H1 (cell line): ENCODE measurements at regions not wholly inside any gene's neighbourhood (a gene's known extent, or its start where the extent isn't known, plus 50 kb on each side); places are given as distances from the start of the nearest gene placed in this dataset.

Experiments used
- CTCF ChIA-PET: fragments of 300-600 bp; sonication (Branson Sonifier 250); formaldehyde crosslinking; loops from one replicate; lab custom pipeline; 2021; ENCODE audit not compliant: partially characterized antibody; lab: Charles Lee
- POLR2A ChIA-PET: fragments of 300-600 bp; sonication (Branson Sonifier 250); formaldehyde crosslinking; loops from one replicate; lab custom pipeline; 2021; ENCODE audit warnings: inconsistent platforms; ENCODE audit not compliant: partially characterized antibody; lab: Charles Lee
- DNase-seq, 2 experiments: peaks; one replicate each; pipeline versions ENCODE4 v3.0.0 to v3.0.0-alpha.2; 2010 to 2022; ENCODE audit warnings: low spot score in 2 of 2, low read depth in 1 of 2, mixed read lengths in 1 of 2
- FAIRE-seq: peaks from 2 replicates; lab custom pipeline; 2011; peaks lifted over from hg19 to GRCh38; lab: Jason Lieb, UNC
- H2AFZ ChIP-seq: 2 replicates; pipeline ENCODE4 v1.8.1; 2012; ENCODE audit warnings: low read length, inconsistent platforms
- H2AK5ac ChIP-seq: 2 replicates; pipeline ENCODE4 v1.6.1; 2013; ENCODE audit warnings: low read depth, low read length
- H2BK120ac ChIP-seq: replicated peaks from 2 replicates; pipeline ENCODE3; 2013; ENCODE audit warnings: low read depth, low read length, inconsistent platforms
- H2BK12ac ChIP-seq: 2 replicates; pipeline ENCODE4 v1.6.1; 2013; ENCODE audit warnings: low read depth, low read length
- H2BK15ac ChIP-seq: 2 replicates; pipeline ENCODE4 v1.6.1; 2013; ENCODE audit warnings: low read length
- H2BK20ac ChIP-seq: 2 replicates; pipeline ENCODE4 v1.6.1; 2013; ENCODE audit warnings: low read length
- H2BK5ac ChIP-seq: 2 replicates; pipeline ENCODE4 v1.6.1; 2013; ENCODE audit warnings: low read depth, low read length
- H3K14ac ChIP-seq: 2 replicates; pipeline ENCODE4 v1.6.1; 2013; ENCODE audit warnings: inconsistent platforms; ENCODE audit not compliant: insufficient read length
- H3K18ac ChIP-seq: 2 replicates; pipeline ENCODE4 v1.6.1; 2013; ENCODE audit warnings: low read length; ENCODE audit errors: extremely low read depth
- H3K23ac ChIP-seq: 2 replicates; pipeline ENCODE4 v1.6.1; 2013; ENCODE audit warnings: inconsistent platforms; ENCODE audit not compliant: insufficient read length
- H3K23me2 ChIP-seq: 2 replicates; pipeline ENCODE4 v1.6.1; 2013; ENCODE audit warnings: low read depth, low read length
- H3K27ac ChIP-seq: 2 replicates; pipeline ENCODE4 v1.6.1; 2011; ENCODE audit warnings: low read depth, low read length, inconsistent platforms
- H3K27me3 ChIP-seq, 4 experiments: replicated peaks in 1 of 4; 1 replicate in 1 of 4; 2 replicates in 3 of 4; pipeline versions ENCODE4 v1.6.1 to v1.8.1; 2011 to 2013; ENCODE audit warnings: low read length in 3 of 4, mild to moderate bottlenecking in 3 of 4, inconsistent platforms in 2 of 4, mixed read lengths in 2 of 4, moderate library complexity in 1 of 4; ENCODE audit not compliant: control insufficient read depth in 3 of 4, insufficient read depth in 3 of 4; ENCODE audit errors: extremely low read depth in 1 of 4
- H3K36me3 ChIP-seq, 4 experiments: 2 replicates each; pipeline versions ENCODE4 v1.6.1 to v1.8.1; 2011 to 2013; ENCODE audit warnings: mild to moderate bottlenecking in 4 of 4, low read length in 3 of 4, moderate library complexity in 2 of 4, control low read depth in 1 of 4, inconsistent platforms in 1 of 4; ENCODE audit not compliant: insufficient read depth in 4 of 4, control insufficient read depth in 2 of 4
- H3K4ac ChIP-seq: replicated peaks from 2 replicates; pipeline ENCODE3; 2013; ENCODE audit warnings: low read length, low read depth, mixed read lengths, inconsistent platforms; ENCODE audit not compliant: insufficient read length
- H3K4me1 ChIP-seq, 4 experiments: replicated peaks in 1 of 4; 1 replicate in 1 of 4; 2 replicates in 3 of 4; pipeline versions ENCODE4 v1.6.1 to v1.8.1; 2011 to 2013; ENCODE audit warnings: low read length in 3 of 4, inconsistent platforms in 2 of 4, mixed read lengths in 1 of 4; ENCODE audit not compliant: insufficient read depth in 4 of 4, control insufficient read depth in 3 of 4
- H3K4me2 ChIP-seq, 2 experiments: 2 replicates each; pipeline versions ENCODE4 v1.6.1 to v1.8.1; 2011 to 2013; ENCODE audit warnings: low read depth in 2 of 2, low read length in 2 of 2, control low read depth in 1 of 2, inconsistent platforms in 1 of 2, mild to moderate bottlenecking in 1 of 2; ENCODE audit not compliant: insufficient read depth in 1 of 2
- H3K4me3 ChIP-seq, 4 experiments: fragments of 200-600, 300-600 bp in 1 of 4; sonication (generic), shearing (Covaris generic), sonication (Bioruptor Twin) in 1 of 4; 2 replicates each; pipeline versions ENCODE4 v1.5.1 to v1.8.1; 2011 to 2016; ENCODE audit warnings: low read length in 4 of 4, low read depth in 3 of 4, control low read depth in 2 of 4, inconsistent platforms in 2 of 4, mild to moderate bottlenecking in 2 of 4, mixed read lengths in 1 of 4, moderate library complexity in 1 of 4; ENCODE audit not compliant: insufficient read depth in 2 of 4; ENCODE audit errors: extremely low read depth in 1 of 4
- H3K56ac ChIP-seq: replicated peaks from 2 replicates; pipeline ENCODE3; 2013; ENCODE audit warnings: low read depth, mild to moderate bottlenecking, mixed read lengths, low read length, inconsistent platforms; ENCODE audit not compliant: insufficient read length
- H3K79me1 ChIP-seq: 2 replicates; pipeline ENCODE4 v1.6.1; 2013; ENCODE audit warnings: low read depth, low read length, control low read depth
- H3K79me2 ChIP-seq, 2 experiments: 2 replicates each; pipeline versions ENCODE4 v1.6.1 to v1.8.1; 2012 to 2013; ENCODE audit warnings: low read length in 2 of 2, mild to moderate bottlenecking in 2 of 2, inconsistent platforms in 1 of 2; ENCODE audit not compliant: insufficient read depth in 2 of 2, control insufficient read depth in 1 of 2
- H3K9ac ChIP-seq, 4 experiments: replicated peaks in 1 of 4; 1 replicate in 1 of 4; 2 replicates in 3 of 4; pipeline versions ENCODE4 v1.6.1 to v1.8.1; 2011 to 2013; ENCODE audit warnings: low read depth in 3 of 4, low read length in 3 of 4, control low read depth in 2 of 4, mild to moderate bottlenecking in 2 of 4, moderate library complexity in 2 of 4, inconsistent platforms in 1 of 4; ENCODE audit errors: extremely low read depth in 1 of 4
- H3K9me3 ChIP-seq, 2 experiments: 2 replicates each; pipeline versions ENCODE4 v1.6.1 to v1.8.1; 2012 to 2013; ENCODE audit warnings: mild to moderate bottlenecking in 2 of 2, moderate library complexity in 2 of 2, control low read depth in 1 of 2, inconsistent platforms in 1 of 2, low read depth in 1 of 2, low read length in 1 of 2, mixed read lengths in 1 of 2; ENCODE audit not compliant: insufficient read depth in 2 of 2
- H4K20me1 ChIP-seq, 2 experiments: replicated peaks in 1 of 2; 2 replicates each; pipeline versions ENCODE3 to v1.8.1; 2011 to 2013; ENCODE audit warnings: inconsistent platforms in 2 of 2, low read length in 2 of 2, mild to moderate bottlenecking in 1 of 2; ENCODE audit not compliant: insufficient read depth in 2 of 2, control insufficient read depth in 1 of 2
- H4K5ac ChIP-seq: 2 replicates; pipeline ENCODE4 v1.6.1; 2013; ENCODE audit warnings: low read length, low read depth, mixed read lengths, inconsistent platforms; ENCODE audit not compliant: insufficient read length
- H4K8ac ChIP-seq: 2 replicates; pipeline ENCODE4 v1.8.0; 2013; ENCODE audit warnings: mild to moderate bottlenecking, moderate library complexity, low read length, inconsistent platforms; ENCODE audit not compliant: insufficient read depth; ENCODE audit errors: extremely low read depth
- H4K91ac ChIP-seq: replicated peaks from 2 replicates; pipeline ENCODE3; 2013; ENCODE audit warnings: low read length, mixed read lengths, inconsistent platforms; ENCODE audit not compliant: insufficient read length
- CTCF ChIP-seq, 3 experiments: IDR thresholded peaks; 1 replicate in 2 of 3; 2 replicates in 1 of 3; pipeline versions ENCODE4 v1.5.1 to v1.6.1; 2011; ENCODE audit warnings: low read length in 3 of 3, mild to moderate bottlenecking in 3 of 3, inconsistent platforms in 2 of 3, low read depth in 1 of 3, moderate library complexity in 1 of 3; ENCODE audit not compliant: insufficient read depth in 1 of 3; ENCODE audit errors: control extremely low read depth in 1 of 3
- EGR1 ChIP-seq: IDR thresholded peaks from 2 replicates; pipeline ENCODE4 v1.6.1; 2011; ENCODE audit warnings: low read depth, low read length, borderline replicate concordance
- HDAC6 ChIP-seq: IDR thresholded peaks from one replicate; pipeline ENCODE4 v1.7.1; 2012; ENCODE audit warnings: low read depth, mild to moderate bottlenecking, inconsistent platforms, low read length, moderate library complexity
- MAX ChIP-seq: IDR thresholded peaks from 2 replicates; pipeline ENCODE4 v1.6.1; 2012; ENCODE audit warnings: inconsistent platforms
- NRF1 ChIP-seq: IDR thresholded peaks from 2 replicates; pipeline ENCODE4 v1.6.1; 2011; ENCODE audit warnings: mild to moderate bottlenecking, low read depth, low read length, improper control_type of control experiment
- RNF2 ChIP-seq: fragments of 200-900, 300-1000 bp; sonication (generic); IDR thresholded peaks from 2 replicates; pipeline ENCODE4 v1.7.1; 2016; ENCODE audit warnings: borderline replicate concordance, low read depth, mild to moderate bottlenecking, antibody characterized with exemption, low read length; ENCODE audit not compliant: poor library complexity, severe bottlenecking; ENCODE audit errors: missing control alignments
- SIN3A ChIP-seq, 2 experiments: IDR thresholded peaks in 1 of 2; conservative IDR thresholded peaks in 1 of 2; 2 replicates each; pipeline ENCODE4 v1.6.1; 2011 to 2012; ENCODE audit warnings: low read length in 2 of 2, improper control_type of control experiment in 1 of 2, low read depth in 1 of 2, mild to moderate bottlenecking in 1 of 2
- TEAD4 ChIP-seq: IDR thresholded peaks from 2 replicates; pipeline ENCODE4 v1.6.1; 2012; ENCODE audit warnings: low read depth, low read length, inconsistent platforms, mixed read lengths
- USF2 ChIP-seq: IDR thresholded peaks from 2 replicates; pipeline ENCODE4 v1.6.1; 2011; ENCODE audit warnings: low read length, improper control_type of control experiment
- YY1 ChIP-seq: IDR thresholded peaks from 2 replicates; pipeline ENCODE4 v1.6.1; 2011; ENCODE audit warnings: low read depth, mild to moderate bottlenecking, low read length
- WGBS, 2 experiments: shearing (Covaris generic) in 1 of 2; methylation state at CpG; one replicate each; pipeline versions ENCODE4 v1.1.6 to v1.1.7; 2013 to 2015; ENCODE audit warnings: low lambda C conversion rate in 2 of 2, mixed read lengths in 2 of 2, inconsistent platforms in 1 of 2, low coverage in 1 of 2, missing lambda C conversion rate in 1 of 2; ENCODE audit not compliant: insufficient replicate concordance in 2 of 2, insufficient coverage in 1 of 2, insufficient read length in 1 of 2; ENCODE audit errors: extremely low coverage in 1 of 2, missing lambda C conversion rate in 1 of 2; 5-methylcytosine and 5-hydroxymethylcytosine counted together

- Histone ChIP-seq H4K20me1 (no peaks in the 10 kb centered on the region), H3K4me2 (no peak overlapping the region), H3K27ac (no peak overlapping the region), H2BK5ac (no peak overlapping the region), H2BK20ac (no peak overlapping the region), H2AFZ (no peak overlapping the region), H3K79me1 (no peaks in the 10 kb centered on the region), H2BK12ac (no peak overlapping the region), H4K91ac (no peak overlapping the region), H3K4ac (no peak overlapping the region), H3K23me2 (no peaks in the 10 kb centered on the region), H2AK5ac (no peak overlapping the region), H3K9me3 (peaks cover 0 to 4% of the 10 kb centered on the region in 2 experiments; a peak in 1 of 4 replicates), H3K4me1 (peaks cover 0 to 7% (median 0%) of the 10 kb centered on the region in 4 experiments; a peak in 1 of 7 replicates), H3K56ac (no peak overlapping the region), H3K79me2 (no peaks in the 10 kb centered on the region), H3K23ac (no peak overlapping the region), H3K4me3 (no peak overlapping the region), H4K5ac (peak overlapping the region; percentile 72), H2BK120ac (no peak overlapping the region), H3K36me3 (no peaks in the 10 kb centered on the region), H3K18ac (no peak overlapping the region), H3K27me3 (no peaks in the 10 kb centered on the region), H2BK15ac (no peak overlapping the region), H3K9ac (no peak overlapping the region), H3K14ac (no peak overlapping the region), H4K8ac (no peak overlapping the region)
- DNase-seq: no peak
- WGBS, 2 experiments: 94% methylated on average over 1 of the region's 1 CpG; no CpG with 5 or more reads in 1 of the 2 experiments
- ChIA-PET CTCF (no interaction called here), POLR2A (no interaction called here)
- FAIRE-seq: no peak
- TF ChIP-seq HDAC6 (no peak), CTCF (IDR thresholded peaks at IDR 0.05; ENCODE audit: control extremely low read depth in 1 of 3, insufficient read depth in 1 of 3, low read depth in 1 of 3, low read length in 3 of 3) (no peak), NRF1 (no peak), YY1 (no peak), TEAD4 (no peak), MAX (no peak), EGR1 (no peak), RNF2 (no peak), USF2 (no peak), SIN3A (conservative IDR thresholded peaks at IDR 0.05 in 1 of 2, IDR thresholded peaks at IDR 0.05 in 1 of 2; ENCODE audit: low read depth in 1 of 2, low read length in 2 of 2) (no peak)
These were observed 602.8 kb downstream of the KCNT2 start for GRCh38 chr1:196005426-196005825.
